ENCODE measurements at regions not wholly inside any gene's neighbourhood (a gene's known extent, or its start where the extent isn't known, plus 50 kb on each side); places are given as distances from the start of the nearest gene placed in this dataset.

DNA sequence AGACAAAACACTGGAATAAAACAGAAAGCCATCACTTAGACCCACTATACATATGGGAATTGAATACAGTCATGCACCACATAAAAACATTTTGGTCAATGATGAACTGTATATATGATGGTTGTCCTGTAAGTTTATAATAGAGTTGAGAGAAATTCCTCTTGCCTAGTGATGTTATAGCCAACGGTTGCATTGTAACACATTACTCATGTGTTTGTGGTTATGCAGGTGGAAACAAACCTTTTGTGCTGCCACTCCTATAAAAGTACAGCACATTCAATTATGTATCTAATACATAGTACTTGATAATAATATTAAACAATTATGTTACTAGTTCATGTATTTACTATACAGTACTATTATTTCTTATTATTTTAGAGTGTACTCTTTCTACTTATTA is 381.2 kb upstream of the MBL2 start:
- H3K27me3 ChIP-seq, result no peaks in the 10 kb centered on the region
- ATAC-seq (no peak), DNase-seq (no peak)
- WGBS, 2 donors, result 94 to 97% methylated on average over 1 of the region's 1 CpG
- no peak for TF ChIP-seq POLR2A (IDR thresholded peaks at IDR 0.05)
- TF ChIP-seq, protein P1, sequence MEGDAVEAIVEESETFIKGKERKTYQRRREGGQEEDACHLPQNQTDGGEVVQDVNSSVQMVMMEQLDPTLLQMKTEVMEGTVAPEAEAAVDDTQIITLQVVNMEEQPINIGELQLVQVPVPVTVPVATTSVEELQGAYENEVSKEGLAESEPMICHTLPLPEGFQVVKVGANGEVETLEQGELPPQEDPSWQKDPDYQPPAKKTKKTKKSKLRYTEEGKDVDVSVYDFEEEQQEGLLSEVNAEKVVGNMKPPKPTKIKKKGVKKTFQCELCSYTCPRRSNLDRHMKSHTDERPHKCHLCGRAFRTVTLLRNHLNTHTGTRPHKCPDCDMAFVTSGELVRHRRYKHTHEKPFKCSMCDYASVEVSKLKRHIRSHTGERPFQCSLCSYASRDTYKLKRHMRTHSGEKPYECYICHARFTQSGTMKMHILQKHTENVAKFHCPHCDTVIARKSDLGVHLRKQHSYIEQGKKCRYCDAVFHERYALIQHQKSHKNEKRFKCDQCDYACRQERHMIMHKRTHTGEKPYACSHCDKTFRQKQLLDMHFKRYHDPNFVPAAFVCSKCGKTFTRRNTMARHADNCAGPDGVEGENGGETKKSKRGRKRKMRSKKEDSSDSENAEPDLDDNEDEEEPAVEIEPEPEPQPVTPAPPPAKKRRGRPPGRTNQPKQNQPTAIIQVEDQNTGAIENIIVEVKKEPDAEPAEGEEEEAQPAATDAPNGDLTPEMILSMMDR (IDR thresholded peaks at IDR 0.05), result no peak
- no peak overlapping the region for H3K27ac ChIP-seq
- H3K36me3 ChIP-seq (replicated peaks in 1 of 2; ENCODE audit: insufficient read depth in 1 of 2, low read depth in 2 of 2), result no peaks in the 10 kb centered on the region
- no peaks in the 10 kb centered on the region for H3K9me3 ChIP-seq
- H3K4me3 ChIP-seq, result no peak overlapping the region
- intact Hi-C loops (cut with DNase I), result no loop called here
- no peaks in the 10 kb centered on the region for H3K4me1 ChIP-seq

DNA sequence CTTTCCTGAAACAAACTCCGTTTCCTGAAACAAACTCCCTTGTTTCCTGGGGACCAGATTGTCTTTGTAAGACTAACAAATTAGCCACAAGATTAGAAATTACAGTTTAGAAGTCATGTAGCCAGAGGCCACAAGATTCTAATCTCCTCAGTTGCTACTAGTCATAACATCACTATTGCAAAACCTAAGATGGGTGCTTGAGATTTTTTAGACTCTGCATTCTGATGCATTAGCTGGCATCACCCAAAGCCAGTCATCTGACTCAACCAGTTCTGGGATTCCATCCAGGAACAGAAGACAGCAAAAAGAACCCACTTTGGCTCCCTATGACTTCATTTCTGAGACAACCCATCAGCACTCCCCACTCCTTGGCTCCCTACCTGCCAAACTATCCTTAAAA is 367.9 kb upstream of the MBL2 start:
- WGBS, 2 donors, result 59 to 100% methylated on average over 1 of the region's 1 CpG

DNA sequence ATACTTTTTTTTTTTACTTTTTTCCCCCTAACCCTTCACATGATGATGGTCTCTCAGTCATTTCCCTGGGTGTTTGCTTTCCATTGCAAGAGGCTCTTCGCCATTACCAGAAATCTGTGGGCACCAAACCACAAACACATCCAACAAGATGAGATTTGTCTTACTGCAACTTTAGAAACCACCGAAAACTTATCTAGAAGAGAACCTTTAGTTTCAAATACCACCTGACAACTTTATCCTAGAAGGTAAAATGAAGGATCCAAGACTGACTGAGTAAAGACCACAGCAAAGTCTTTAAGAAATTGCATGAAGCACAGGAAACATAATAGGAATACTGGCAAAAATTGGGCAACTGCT is 363.3 kb upstream of the MBL2 start:
- Histone ChIP-seq H3K4me1 (no peaks in the 10 kb centered on the region), H3K36me3 (replicated peaks in 1 of 2; ENCODE audit: insufficient read depth in 1 of 2, low read depth in 2 of 2) (no peaks in the 10 kb centered on the region), H3K27ac (no peak overlapping the region), H3K9me3 (no peaks in the 10 kb centered on the region), H3K4me3 (no peak overlapping the region), H3K27me3 (no peaks in the 10 kb centered on the region)
- intact Hi-C loops (cut with DNase I), result no loop called here
- ATAC-seq (no peak), DNase-seq (no peak)
- no peak for TF ChIP-seq POLR2A (IDR thresholded peaks at IDR 0.05)
- TF ChIP-seq, protein P1 (IDR thresholded peaks at IDR 0.05), result no peak
- WGBS, 2 donors, result 87 to 88% methylated on average over 2 of the region's 2 CpGs

More for the DNA sequence above, 367.9 kb upstream of the MBL2 start:
- intact Hi-C loops (cut with DNase I), result no loop called here
- no peak for DNase-seq
- TF ChIP-seq POLR2A (IDR thresholded peaks at IDR 0.05), result no peak
- TF ChIP-seq, protein P1 (IDR thresholded peaks at IDR 0.05), result no peak
- no peak overlapping the region for H3K4me3 ChIP-seq
- no peaks in the 10 kb centered on the region for H3K4me1 ChIP-seq
- no peaks in the 10 kb centered on the region for H3K36me3 ChIP-seq (replicated peaks in 1 of 2; ENCODE audit: insufficient read depth in 1 of 2, low read depth in 2 of 2)
- no peaks in the 10 kb centered on the region for H3K9me3 ChIP-seq
- no peak overlapping the region for H3K27ac ChIP-seq
- no peak for ATAC-seq
- no peaks in the 10 kb centered on the region for H3K27me3 ChIP-seq

DNA sequence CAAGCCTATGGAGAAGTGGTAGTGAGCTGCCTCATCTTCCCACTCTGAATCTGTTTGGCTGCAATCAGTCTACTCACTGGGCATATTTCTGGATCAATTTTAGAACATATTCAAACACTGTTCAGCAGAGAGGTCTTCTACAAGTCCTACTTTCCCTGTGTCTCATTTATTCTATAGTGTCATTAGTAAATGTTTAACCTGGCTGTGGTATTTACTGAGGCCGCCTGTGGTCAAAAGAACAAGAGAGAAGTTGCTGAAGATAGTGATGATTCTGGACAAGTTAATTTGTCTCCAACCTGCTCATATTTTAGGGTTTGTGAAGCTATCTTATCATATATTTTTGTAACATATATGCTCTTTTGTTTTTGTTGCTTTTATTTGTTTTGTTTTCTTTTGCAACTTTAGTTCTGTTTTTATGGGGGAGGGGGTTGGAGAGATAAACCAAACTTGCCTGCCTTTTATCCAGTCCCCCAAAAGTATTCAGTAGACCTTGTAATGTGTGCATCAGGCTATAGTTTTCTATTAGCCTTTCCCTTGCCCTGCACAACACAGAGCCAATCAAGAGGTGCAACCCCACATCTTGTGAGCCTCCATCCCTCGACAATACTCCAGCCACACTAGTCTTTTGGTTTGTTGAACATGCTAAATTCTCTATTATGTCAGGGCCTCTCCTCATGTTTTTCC is 362.8 kb upstream of the MBL2 start:
- Histone ChIP-seq H3K9me3 (no peaks in the 10 kb centered on the region), H3K27me3 (no peaks in the 10 kb centered on the region), H3K4me1 (no peaks in the 10 kb centered on the region), H3K36me3 (replicated peaks in 1 of 2; ENCODE audit: insufficient read depth in 1 of 2, low read depth in 2 of 2) (no peaks in the 10 kb centered on the region), H3K4me3 (no peak overlapping the region), H3K27ac (no peak overlapping the region)
- no peak for TF ChIP-seq POLR2A (IDR thresholded peaks at IDR 0.05)
- TF ChIP-seq, protein P1 (IDR thresholded peaks at IDR 0.05), result no peak
- no peak for DNase-seq
- intact Hi-C loops (cut with DNase I), result no loop called here
- no peak for ATAC-seq
- 58 to 69% methylated on average over 2 of the region's 2 CpGs for WGBS, 2 donors

DNA sequence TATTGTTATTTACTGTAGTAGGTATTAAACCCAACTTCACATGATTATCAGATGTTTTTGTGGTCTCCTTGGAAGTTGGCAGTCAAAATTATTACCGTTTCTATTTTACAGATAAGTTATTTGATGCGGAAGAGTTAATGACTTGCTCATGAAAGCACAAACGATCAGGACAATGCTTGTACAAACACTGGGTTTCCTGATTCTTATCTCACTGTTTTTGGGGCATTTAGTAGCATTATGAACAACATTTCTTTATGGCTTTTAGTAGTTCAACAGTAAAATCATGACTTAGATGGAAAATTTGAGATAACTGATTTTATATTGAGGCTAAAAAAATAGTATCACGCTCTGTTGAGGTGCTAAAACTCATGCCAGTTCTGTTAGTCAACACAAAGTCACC is 361.5 kb upstream of the MBL2 start:
- Histone ChIP-seq H3K27me3 (no peaks in the 10 kb centered on the region), H3K4me3 (no peak overlapping the region), H3K9me3 (no peaks in the 10 kb centered on the region), H3K36me3 (replicated peaks in 1 of 2; ENCODE audit: insufficient read depth in 1 of 2, low read depth in 2 of 2) (no peaks in the 10 kb centered on the region), H3K4me1 (no peaks in the 10 kb centered on the region), H3K27ac (no peak overlapping the region)
- ATAC-seq, result no peak
- WGBS, 2 donors, result 58 to 59% methylated on average over 4 of the region's 4 CpGs
- no peak for TF ChIP-seq POLR2A (IDR thresholded peaks at IDR 0.05)
- TF ChIP-seq, protein P1 (IDR thresholded peaks at IDR 0.05), result no peak
- intact Hi-C loops (cut with DNase I), result no loop called here
- no peak for DNase-seq
